Duodenal mucosa (tissue), 2 donors: ENCODE measurements at regions not wholly inside any gene's neighbourhood (a gene's known extent, or its start where the extent isn't known, plus 50 kb on each side); places are given as distances from the start of the nearest gene placed in this dataset.

Source experiments
- H3K27ac ChIP-seq: one replicate; pipeline ENCODE4 v1.7.0; 2013; ENCODE audit warnings: low read depth, low read length
- H3K27me3 ChIP-seq, 2 donors: one replicate each; pipeline ENCODE4 v1.7.0; 2013; ENCODE audit warnings: low read length in 2 of 2, control low read depth in 1 of 2; ENCODE audit not compliant: insufficient read depth in 2 of 2, control insufficient read depth in 1 of 2
- H3K36me3 ChIP-seq, 2 donors: one replicate each; pipeline ENCODE4 v1.7.0; 2013; ENCODE audit warnings: low read length in 2 of 2, control low read depth in 1 of 2; ENCODE audit not compliant: insufficient read depth in 2 of 2, control insufficient read depth in 1 of 2
- H3K4me1 ChIP-seq, 2 donors: one replicate each; pipeline ENCODE4 v1.7.0; 2013; ENCODE audit warnings: low read length in 2 of 2, control low read depth in 1 of 2; ENCODE audit not compliant: insufficient read depth in 2 of 2, control insufficient read depth in 1 of 2
- H3K4me3 ChIP-seq, 2 donors: one replicate each; pipeline ENCODE4 v1.7.0; 2013; ENCODE audit warnings: low read length in 2 of 2, low read depth in 1 of 2
- H3K9ac ChIP-seq, 2 donors: one replicate each; pipeline ENCODE4 v1.7.0; 2013; ENCODE audit warnings: low read length in 2 of 2, low read depth in 1 of 2
- H3K9me3 ChIP-seq, 2 donors: one replicate each; pipeline ENCODE4 v1.7.0; 2013; ENCODE audit warnings: low read length in 2 of 2, control low read depth in 1 of 2; ENCODE audit not compliant: control insufficient read depth in 1 of 2

DNA sequence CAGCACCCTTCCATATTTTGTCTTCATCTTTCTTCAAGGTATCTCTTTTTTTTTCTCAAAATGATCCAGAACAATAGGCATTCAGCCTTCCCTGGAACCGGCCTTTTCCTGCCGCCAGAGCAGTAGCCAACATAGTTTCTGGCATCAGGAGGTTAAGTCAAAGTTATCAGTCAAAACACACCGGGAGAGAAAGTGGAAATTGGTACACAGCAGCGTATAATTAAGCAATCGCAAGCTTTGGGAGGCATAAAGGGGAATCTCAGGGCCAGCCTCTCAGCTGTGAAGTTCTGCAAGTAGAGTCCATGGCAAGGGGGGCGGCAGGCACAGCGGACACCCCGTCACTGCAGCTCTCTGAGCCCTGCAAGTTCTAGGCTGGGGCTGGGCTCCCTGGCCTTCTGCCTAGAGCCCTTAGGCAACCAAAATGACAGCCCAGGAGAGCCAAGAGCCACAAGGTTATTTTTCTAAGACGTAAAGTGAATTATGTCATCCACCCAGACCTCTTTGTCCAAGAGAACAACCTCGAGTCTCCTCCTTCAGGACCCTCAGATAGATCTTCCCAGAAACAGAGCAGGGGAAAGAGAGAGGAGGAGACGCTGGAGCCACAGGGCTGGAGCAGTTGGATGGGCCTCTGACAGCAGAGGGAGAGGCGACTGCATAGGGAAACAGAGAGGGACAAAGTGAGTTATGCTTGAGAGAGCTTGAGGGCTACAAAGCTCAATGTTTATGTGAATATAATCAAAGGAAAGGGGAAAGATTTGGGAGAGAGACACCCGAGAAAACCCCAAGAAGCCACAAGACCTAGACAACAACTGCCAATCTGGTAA is 114.7 kb downstream of the BCL2L11 start:
- Histone ChIP-seq H3K36me3 (no peaks in the 10 kb centered on the region), H3K9ac (no peak overlapping the region), H3K4me3 (no peak overlapping the region), H3K4me1 (no peaks in the 10 kb centered on the region), H3K27ac (no peak overlapping the region), H3K27me3 (no peaks in the 10 kb centered on the region), H3K9me3 (no peaks in the 10 kb centered on the region)

DNA sequence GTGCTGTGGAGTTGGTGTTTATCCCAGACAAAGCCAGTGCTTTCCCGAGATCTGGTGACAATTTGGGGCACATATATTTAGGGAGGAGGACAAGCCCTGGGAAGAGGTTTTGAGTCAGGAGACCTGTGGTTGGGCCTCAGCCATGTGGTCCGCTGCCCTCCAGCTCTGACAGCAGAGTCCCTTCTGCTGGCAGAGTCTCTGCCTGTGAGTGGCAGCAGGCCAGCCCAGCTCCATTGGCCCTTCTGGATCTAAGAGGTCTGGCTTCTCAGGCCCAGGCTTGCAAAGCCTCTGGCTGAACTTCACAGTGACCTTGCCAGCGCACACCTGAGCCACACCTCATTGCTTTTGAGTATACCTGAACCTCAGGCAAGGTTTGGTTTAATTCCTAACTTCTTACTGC is 115.3 kb downstream of the BCL2L11 start:
- Histone ChIP-seq H3K36me3 (no peaks in the 10 kb centered on the region), H3K27ac (no peak overlapping the region), H3K9ac (no peak overlapping the region), H3K27me3 (no peaks in the 10 kb centered on the region), H3K4me1 (no peaks in the 10 kb centered on the region), H3K9me3 (no peaks in the 10 kb centered on the region), H3K4me3 (no peak overlapping the region)

DNA sequence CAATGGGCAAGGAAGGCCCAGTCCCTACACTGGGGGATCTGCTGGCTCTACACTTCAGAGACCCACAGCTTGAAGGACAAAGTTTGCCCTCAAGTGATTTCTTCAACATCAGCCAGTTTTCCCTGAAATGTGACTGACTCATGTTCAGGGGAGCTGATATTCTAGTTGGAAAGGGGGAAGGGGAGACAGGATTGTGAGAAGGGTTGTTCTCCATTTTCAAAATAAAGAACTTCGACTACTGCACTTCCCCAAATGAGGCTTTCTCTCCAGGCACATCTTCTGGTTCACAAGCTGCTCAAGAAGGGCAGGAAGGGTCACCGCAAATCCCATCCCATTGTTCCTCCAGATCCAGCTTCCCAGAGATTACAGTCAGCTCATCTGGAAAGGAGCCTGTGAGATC is 117.6 kb downstream of the BCL2L11 start:
- no peak overlapping the region for H3K9ac ChIP-seq
- H3K4me1 ChIP-seq: no peaks in the 10 kb centered on the region
- H3K9me3 ChIP-seq: no peaks in the 10 kb centered on the region
- no peaks in the 10 kb centered on the region for H3K27me3 ChIP-seq
- H3K27ac ChIP-seq: no peak overlapping the region
- H3K36me3 ChIP-seq: no peaks in the 10 kb centered on the region
- no peak overlapping the region for H3K4me3 ChIP-seq

DNA sequence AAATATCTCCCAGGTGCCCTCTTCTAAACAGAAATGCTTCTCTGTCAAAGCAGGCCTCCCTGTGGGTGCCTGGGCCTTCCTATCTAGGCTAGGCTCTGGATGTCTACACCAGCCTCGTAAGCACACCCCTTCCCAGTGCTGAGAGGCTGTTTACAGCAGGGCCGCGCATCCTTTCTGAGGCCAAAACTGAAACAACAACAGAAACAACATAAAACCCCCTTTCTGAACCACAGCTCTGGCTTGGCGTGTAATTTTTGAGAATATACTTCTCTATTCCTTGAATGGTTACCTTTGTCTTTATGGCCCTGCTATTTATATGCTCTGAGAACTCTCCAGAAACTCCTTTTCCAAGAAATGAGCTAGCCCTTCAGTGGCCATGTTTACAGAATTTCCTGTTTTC is 118.4 kb downstream of the BCL2L11 start:
- no peaks in the 10 kb centered on the region for H3K36me3 ChIP-seq
- no peaks in the 10 kb centered on the region for H3K9me3 ChIP-seq
- no peak overlapping the region for H3K4me3 ChIP-seq
- no peaks in the 10 kb centered on the region for H3K4me1 ChIP-seq
- no peak overlapping the region for H3K27ac ChIP-seq
- H3K9ac ChIP-seq: no peak overlapping the region
- H3K27me3 ChIP-seq: no peaks in the 10 kb centered on the region

DNA sequence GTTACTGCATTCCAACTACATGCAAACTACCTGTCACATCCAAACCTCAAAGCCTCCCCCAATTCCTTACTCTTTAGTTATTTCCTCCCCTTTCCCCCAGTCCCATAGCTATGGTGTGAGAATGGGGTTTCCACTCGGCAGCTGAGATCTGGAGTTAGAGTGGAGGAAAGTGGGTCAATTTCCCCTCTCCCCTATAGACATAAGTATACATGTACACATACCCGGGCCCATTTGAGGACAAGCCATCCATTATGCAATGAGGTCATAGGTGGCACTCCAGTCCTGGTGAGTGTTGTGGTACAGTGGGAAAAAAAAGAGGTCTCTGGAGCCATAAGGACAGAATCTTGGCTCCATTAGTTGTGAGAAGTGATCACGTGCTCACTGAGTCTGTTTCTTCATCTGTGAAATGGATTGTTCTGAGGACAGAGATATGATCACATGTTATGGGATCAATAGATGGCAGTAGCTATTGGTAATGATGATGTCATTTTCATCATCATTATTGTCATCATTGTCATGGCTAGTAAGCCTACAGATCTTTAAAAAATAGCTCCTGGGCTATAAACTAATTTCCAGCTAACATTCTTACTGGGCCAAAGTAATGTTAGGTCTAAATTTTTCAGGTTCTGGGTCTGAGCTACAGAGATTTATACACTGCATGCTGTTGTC is 119.0 kb downstream of the BCL2L11 start:
- H3K9me3 ChIP-seq: no peaks in the 10 kb centered on the region
- H3K27me3 ChIP-seq: no peaks in the 10 kb centered on the region
- no peak overlapping the region for H3K9ac ChIP-seq
- no peaks in the 10 kb centered on the region for H3K4me1 ChIP-seq
- no peaks in the 10 kb centered on the region for H3K36me3 ChIP-seq
- H3K27ac ChIP-seq: no peak overlapping the region
- H3K4me3 ChIP-seq: no peak overlapping the region

DNA sequence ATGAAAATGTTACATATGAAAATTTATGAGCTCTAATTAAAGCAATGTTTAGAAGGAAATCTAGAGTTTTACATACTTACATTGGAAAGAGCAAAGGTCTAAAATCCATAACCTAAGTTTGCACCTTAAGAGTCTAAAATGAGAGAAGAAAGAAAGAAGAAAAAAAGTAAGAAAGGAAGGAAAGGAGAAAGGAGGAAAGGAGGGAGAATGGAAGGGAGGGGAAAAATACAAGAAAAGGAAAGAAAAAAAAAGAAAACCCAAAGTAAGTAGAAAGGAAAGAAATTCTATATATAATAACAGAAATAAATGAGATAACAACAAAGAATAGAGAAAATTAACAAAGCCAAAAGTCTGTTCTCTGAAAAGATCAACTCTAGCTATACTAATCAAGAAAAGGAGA is 122.6 kb downstream of the BCL2L11 start:
- H3K9me3 ChIP-seq: no peaks in the 10 kb centered on the region
- H3K27me3 ChIP-seq: no peaks in the 10 kb centered on the region
- no peak overlapping the region for H3K27ac ChIP-seq
- no peaks in the 10 kb centered on the region for H3K4me1 ChIP-seq
- H3K4me3 ChIP-seq: no peak overlapping the region
- H3K36me3 ChIP-seq: no peaks in the 10 kb centered on the region
- H3K9ac ChIP-seq: no peak overlapping the region

DNA sequence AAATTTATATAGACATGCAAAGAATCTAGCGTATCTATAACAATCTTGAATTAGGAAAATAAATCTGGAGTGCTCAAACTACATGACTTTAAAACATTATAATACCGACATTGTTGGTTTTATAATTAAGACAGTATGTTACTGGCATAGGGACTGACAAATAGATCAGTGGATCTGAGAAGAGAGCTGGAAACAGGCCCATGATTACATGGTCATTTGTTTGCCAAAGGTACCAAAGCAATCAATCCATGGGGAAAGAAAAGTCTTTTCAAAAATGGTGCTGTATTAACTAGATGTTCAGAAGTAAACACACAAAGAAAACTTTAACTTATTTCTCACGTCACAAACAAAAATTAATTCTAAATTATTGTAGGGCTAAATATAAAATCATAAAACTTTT is 124.2 kb downstream of the BCL2L11 start:
- H3K9me3 ChIP-seq: no peaks in the 10 kb centered on the region
- H3K27ac ChIP-seq: no peak overlapping the region
- H3K27me3 ChIP-seq: no peaks in the 10 kb centered on the region
- H3K4me3 ChIP-seq: no peak overlapping the region
- H3K36me3 ChIP-seq: no peaks in the 10 kb centered on the region
- H3K4me1 ChIP-seq: no peaks in the 10 kb centered on the region
- H3K9ac ChIP-seq: no peak overlapping the region

DNA sequence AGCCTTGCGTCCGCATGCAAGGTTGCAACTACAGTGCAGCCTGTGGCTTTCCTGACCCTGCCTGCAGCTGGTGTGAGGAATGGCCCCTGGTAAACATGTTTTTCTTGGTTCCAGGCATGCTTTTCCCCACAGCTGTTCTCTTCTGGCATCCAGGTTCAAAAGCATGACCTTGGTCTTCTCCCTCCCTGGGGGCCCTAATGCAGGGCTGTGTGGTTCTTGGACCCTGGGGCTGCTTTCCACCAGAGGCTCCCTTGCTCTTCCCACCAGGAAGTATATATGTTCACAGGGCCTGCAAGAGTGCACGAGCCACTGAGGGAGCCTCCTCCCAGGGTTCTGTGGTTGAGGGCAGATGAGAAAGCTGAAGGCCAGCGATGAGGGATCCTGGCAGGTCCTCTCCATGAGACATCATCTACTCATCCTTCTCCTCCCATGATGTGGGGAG is 125.9 kb downstream of the BCL2L11 start:
- no peak overlapping the region for H3K9ac ChIP-seq
- no peak overlapping the region for H3K4me3 ChIP-seq
- no peaks in the 10 kb centered on the region for H3K27me3 ChIP-seq
- no peaks in the 10 kb centered on the region for H3K9me3 ChIP-seq
- no peaks in the 10 kb centered on the region for H3K36me3 ChIP-seq
- no peaks in the 10 kb centered on the region for H3K4me1 ChIP-seq
- no peak overlapping the region for H3K27ac ChIP-seq

DNA sequence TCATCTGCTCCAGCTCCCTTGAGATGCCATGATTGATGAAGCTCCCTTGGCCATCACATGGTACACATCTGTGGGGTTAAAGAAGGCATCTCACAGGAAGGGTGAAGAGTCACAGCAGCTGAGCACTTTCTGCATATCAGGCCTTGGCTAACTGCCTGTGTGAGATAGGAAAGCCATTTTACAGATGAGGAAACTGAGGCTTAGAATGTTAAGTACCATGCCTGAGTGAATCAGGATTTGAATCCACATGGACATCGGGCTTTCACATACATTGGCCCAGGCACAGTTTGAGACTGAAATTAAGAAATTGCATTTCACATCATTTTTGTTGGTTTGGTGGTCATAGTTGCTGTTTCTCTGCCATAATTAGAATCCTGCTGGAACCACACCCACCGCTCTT is 126.8 kb downstream of the BCL2L11 start:
- H3K36me3 ChIP-seq: no peaks in the 10 kb centered on the region
- no peaks in the 10 kb centered on the region for H3K27me3 ChIP-seq
- H3K9ac ChIP-seq: no peak overlapping the region

DNA sequence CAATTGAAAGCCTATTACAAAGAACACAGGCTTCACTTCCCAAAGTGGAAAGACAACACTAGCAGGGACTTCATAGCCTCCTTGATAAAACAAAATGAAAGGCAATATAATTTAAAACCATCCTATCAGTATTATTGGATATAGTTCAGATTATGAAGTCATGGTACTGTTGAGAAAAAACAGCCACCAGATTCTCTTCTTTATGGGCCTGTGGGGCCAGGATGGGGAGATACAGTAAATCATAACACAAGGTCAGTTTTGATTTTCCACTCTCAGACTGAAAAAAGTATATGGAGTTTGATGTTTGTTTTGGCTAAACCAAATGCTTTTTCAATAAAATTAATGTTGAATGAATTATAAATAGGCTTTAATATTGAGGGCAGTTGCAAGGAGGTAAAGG is 129.1 kb downstream of the BCL2L11 start:
- no peaks in the 10 kb centered on the region for H3K9me3 ChIP-seq
- H3K27ac ChIP-seq: no peak overlapping the region
- no peaks in the 10 kb centered on the region for H3K27me3 ChIP-seq
- no peak overlapping the region for H3K9ac ChIP-seq
- no peaks in the 10 kb centered on the region for H3K4me1 ChIP-seq
- H3K4me3 ChIP-seq: no peak overlapping the region
- no peaks in the 10 kb centered on the region for H3K36me3 ChIP-seq

More for the DNA sequence above, 126.8 kb downstream of the BCL2L11 start:
- Histone ChIP-seq H3K4me3 (no peak overlapping the region), H3K9me3 (no peaks in the 10 kb centered on the region), H3K27ac (no peak overlapping the region), H3K4me1 (no peaks in the 10 kb centered on the region)
